H7 (cell line): ENCODE measurements at regions not wholly inside any gene's neighbourhood (a gene's known extent, or its start where the extent isn't known, plus 50 kb on each side); places are given as distances from the start of the nearest gene placed in this dataset.
A peak's percentile ranks its signal among the peaks of the same experiment; 100 is the strongest.

Source experiments
- DNase-seq: peaks from one replicate; pipeline ENCODE4 v3.0.0; 2012
- H3K27me3 ChIP-seq: 2 replicates; pipeline ENCODE4 v1.6.0; 2011; ENCODE audit warnings: mild to moderate bottlenecking, low read length; ENCODE audit not compliant: control insufficient read depth, insufficient read depth
- H3K36me3 ChIP-seq: replicated peaks from 2 replicates; pipeline ENCODE4 v1.5.1; 2011; ENCODE audit warnings: low read length; ENCODE audit not compliant: control insufficient read depth, insufficient read depth
- H3K4me3 ChIP-seq: 2 replicates; pipeline ENCODE4 v1.5.1; 2011; ENCODE audit warnings: low read depth, mild to moderate bottlenecking, control low read depth, low read length, moderate library complexity; ENCODE audit not compliant: insufficient read depth

DNA sequence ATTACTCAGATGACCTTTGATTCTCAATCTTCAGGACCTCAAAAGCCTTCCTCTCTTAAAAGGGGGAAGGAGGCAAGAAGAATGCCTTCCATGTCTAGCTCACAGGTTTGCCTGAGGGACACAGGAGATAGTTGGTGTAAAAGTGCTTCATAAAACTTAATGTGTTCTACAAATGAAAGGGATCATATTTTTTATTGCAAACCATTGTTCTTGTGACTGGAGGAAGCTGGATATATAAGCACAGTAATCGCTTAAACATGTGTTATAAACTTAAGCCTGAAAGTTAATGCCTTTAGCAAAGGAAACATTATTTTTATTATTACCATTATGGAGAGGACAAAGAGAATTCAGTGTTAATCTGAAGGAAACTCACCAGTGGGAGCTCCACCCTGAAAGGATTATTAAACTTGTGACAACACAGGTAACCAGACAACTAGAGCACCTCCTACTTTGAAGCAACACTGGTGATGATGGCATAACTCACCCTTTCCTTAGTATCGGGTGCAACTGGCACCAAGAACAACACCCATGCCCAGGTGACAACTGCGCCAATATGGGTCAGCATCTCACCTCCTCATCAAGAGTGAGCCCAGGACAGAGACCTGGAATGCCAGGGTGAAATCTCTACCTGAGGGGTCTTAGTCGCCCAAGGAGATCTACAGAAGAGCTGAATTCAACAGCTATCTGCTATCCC lies 288.7 kb upstream of the PRDM1 start:
- H3K36me3 ChIP-seq: no peaks in the 10 kb centered on the region
- H3K27me3 ChIP-seq: no peaks in the 10 kb centered on the region
- DNase-seq: no peak
- H3K4me3 ChIP-seq: no peak overlapping the region

DNA sequence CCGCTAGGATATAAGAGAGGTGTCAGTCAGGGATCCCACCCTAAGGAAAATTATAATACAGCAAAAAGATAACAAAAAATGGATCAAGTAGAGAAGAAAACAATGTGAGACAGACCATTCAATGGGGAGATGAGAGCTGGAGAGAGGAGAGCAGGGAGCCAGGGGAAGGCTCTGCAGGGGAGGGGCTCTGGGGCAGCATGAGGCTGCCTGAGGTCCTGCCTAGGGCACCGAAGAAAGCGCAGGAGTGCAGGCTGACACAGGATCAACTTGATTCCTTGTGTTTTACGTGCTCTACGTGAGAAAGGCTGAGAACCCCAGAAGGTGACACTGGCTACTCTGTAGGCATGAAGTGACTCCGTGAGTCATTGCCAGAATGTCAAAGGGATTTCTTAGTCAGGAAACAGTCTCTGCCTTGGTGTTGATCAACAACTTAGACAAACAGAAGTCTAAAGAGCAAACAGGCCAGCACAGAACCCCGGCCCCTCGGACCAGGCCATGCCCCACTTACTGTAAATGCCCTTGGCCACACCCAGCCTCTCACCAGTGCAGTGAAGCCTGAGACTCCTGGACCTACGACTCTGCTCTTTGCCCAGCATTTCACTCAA lies 290.1 kb upstream of the PRDM1 start:
- DNase-seq: no peak
- Histone ChIP-seq H3K36me3 (no peaks in the 10 kb centered on the region), H3K27me3 (no peaks in the 10 kb centered on the region), H3K4me3 (no peak overlapping the region)

DNA sequence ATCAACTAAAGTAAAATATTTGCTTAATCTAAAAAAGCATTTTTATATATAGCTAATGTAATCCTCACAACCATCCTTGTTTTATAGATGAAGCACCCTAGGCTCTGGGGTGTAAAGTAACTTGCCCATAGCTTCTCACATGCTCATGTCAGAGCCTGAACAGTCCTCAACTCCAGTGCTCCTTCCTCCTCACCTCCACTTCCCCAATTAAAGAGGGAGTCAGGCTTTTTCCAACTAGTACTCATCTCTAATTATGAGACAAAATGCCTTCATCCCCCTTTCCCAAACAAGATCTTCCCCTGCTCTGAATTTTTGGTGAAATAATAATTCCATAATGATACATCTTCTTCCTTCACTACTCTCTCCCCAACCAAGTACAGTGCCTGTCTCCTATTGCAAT lies 290.8 kb upstream of the PRDM1 start:
- H3K36me3 ChIP-seq: no peaks in the 10 kb centered on the region
- no peaks in the 10 kb centered on the region for H3K27me3 ChIP-seq
- DNase-seq: no peak
- no peak overlapping the region for H3K4me3 ChIP-seq

DNA sequence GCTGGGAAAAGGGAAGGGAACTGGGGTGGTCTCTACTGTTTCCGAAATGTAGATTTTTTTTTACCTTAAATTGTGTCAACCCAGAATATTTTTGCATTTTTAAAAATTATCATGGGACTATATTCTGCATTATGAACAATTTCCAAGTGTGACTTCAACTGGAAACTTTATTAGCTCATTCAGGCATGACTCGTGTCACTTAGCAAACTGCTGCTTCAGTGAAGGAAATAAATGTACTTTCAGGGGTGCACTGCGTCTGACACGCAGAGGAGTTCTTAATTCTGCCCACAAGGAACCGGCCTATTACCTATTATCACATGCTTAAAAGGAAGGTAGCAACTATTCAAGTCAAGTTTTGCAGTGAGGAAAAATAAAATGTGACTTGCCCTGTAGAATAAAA lies 291.3 kb upstream of the PRDM1 start:
- H3K27me3 ChIP-seq: no peaks in the 10 kb centered on the region

DNA sequence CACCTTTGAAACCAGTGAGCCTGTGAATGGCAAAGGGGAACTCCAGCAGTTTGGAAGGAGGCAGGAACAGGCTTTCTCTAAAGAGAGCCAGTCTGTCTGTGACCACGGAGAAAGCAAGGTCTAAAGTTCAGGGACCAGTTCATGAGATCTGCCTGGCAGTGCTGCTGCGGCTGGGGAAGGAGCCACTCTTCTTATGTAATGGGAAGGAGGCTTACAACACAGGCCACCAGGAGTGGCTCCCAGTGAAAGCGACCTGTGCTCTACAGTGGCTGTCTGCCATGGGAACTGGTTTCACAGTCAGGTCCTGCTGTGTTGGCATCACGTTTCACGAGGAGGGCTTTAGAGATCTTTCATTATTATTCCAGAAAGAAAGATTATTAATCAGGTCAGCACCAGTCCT lies 291.9 kb upstream of the PRDM1 start:
- H3K36me3 ChIP-seq: no peaks in the 10 kb centered on the region
- DNase-seq: peak; percentile 55
- H3K27me3 ChIP-seq: no peaks in the 10 kb centered on the region

More for the DNA sequence above, 291.3 kb upstream of the PRDM1 start:
- H3K36me3 ChIP-seq: no peaks in the 10 kb centered on the region
- DNase-seq: no peak
- no peak overlapping the region for H3K4me3 ChIP-seq

DNA sequence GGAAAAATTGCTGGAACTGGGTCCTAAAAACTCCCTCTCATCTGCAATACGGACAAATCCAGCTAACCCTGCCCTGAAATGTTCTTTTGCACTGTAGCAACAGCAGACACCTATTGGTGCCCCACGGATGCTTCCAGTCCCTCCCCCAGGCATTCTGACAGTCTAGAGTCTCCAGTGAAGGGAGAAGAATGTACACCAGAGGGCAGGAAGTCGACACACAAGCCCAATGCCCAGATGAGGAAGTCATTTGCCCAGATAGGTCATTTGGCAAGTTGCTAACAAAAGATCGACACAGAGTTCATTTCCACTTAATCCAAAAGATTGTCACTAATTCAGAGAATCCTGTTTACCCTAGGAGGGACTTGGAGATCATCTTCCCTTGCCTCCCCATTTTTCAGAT lies 293.0 kb upstream of the PRDM1 start:
- no peaks in the 10 kb centered on the region for H3K36me3 ChIP-seq
- H3K4me3 ChIP-seq: no peak overlapping the region
- no peak for DNase-seq
- no peaks in the 10 kb centered on the region for H3K27me3 ChIP-seq

More for the DNA sequence above, 291.9 kb upstream of the PRDM1 start:
- no peak overlapping the region for H3K4me3 ChIP-seq

DNA sequence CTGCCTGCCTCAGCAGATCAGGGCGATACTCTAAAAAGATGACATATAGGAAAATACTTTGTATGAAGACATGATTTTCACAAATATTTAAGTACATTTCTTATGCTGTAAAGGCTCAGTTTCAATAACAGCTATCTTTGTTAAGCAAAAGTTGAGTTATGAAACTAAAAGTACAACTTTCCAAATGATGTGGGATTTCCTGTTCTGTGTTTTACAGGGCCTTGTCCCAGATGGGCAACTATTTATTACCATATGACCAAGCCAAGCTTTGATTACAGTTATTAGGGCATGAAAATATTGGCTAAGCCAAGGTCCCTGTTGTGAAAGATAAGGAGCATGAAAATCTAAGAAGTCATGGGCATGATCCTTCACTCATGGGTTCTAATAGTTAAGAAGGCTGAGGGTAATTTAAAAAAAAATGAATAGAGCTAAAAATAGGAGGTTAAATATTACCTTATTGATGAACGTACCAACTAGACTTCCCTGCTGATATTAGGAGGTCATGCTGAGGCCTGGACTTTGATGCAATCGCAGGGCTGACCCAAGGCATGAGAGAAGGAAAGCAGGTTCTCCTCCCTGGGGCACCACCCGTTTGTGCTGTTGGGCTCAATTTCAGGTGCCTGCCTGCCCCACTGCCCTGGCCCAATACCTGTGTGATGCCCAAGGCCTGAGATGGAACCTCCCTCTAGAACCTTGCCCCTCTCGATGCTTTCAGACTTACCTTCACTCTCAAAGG lies 294.4 kb upstream of the PRDM1 start:
- Histone ChIP-seq H3K4me3 (no peak overlapping the region), H3K27me3 (no peaks in the 10 kb centered on the region), H3K36me3 (no peaks in the 10 kb centered on the region)
- no peak for DNase-seq

DNA sequence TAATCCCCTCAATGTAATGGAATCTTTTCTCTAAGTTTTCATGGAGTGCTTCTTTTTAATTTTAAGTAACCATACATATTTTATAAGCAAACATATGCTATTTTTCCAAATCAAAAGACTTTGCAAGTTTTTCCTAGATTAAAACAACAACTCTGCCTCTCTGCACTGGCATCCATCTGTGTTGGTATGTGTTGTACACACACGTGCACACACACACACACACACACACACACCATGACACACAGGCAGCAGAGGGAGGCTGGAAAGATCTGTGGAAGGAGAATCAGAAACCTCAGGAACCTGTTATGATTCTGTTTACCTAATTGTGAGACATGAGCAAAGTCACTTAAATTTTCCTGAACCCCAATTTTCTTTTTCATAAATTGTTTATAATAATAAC lies 295.0 kb upstream of the PRDM1 start:
- no peak overlapping the region for H3K4me3 ChIP-seq
- DNase-seq: no peak
- H3K36me3 ChIP-seq: no peaks in the 10 kb centered on the region
- H3K27me3 ChIP-seq: no peaks in the 10 kb centered on the region

DNA sequence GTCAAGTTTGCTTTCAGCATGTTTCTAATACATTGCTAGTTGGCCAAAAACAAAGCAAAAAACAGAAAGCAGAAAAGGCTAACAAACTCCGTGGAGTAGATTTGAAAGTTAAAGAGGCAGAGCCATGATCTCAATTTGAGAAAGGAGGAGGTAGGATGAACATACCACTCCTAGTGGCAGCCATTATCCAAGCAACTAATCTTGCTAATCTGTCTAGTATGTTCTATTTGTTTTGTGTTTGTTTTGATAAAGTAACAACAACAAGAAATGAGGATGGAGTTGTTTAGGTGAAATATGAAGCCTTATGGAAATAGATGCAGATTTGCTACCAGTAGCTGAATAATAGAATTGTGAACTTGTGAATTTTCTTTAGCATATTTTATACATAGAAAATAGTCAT lies 295.5 kb upstream of the PRDM1 start:
- Histone ChIP-seq H3K27me3 (no peaks in the 10 kb centered on the region), H3K4me3 (no peak overlapping the region), H3K36me3 (no peaks in the 10 kb centered on the region)
- no peak for DNase-seq

DNA sequence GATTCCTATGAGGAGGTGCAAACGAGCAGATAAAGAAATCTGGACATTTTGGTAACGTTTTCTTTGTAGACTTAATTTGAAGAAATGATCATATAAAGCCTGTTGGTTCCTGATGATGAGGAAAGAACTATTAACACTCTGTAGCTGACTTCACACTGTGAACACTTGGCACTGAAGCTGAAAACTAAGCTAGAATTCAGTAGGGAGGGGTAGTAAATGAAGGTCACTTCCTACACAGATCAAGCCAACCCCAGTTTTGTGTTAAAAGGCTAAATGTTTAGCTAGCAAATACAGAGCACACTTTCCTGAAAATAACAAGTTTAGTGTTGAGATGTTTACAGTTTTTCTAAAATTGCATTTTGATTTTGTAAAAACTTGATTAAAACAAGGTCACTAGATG lies 296.2 kb upstream of the PRDM1 start:
- no peak for DNase-seq
- H3K27me3 ChIP-seq: no peaks in the 10 kb centered on the region
- no peaks in the 10 kb centered on the region for H3K36me3 ChIP-seq
- H3K4me3 ChIP-seq: no peak overlapping the region

DNA sequence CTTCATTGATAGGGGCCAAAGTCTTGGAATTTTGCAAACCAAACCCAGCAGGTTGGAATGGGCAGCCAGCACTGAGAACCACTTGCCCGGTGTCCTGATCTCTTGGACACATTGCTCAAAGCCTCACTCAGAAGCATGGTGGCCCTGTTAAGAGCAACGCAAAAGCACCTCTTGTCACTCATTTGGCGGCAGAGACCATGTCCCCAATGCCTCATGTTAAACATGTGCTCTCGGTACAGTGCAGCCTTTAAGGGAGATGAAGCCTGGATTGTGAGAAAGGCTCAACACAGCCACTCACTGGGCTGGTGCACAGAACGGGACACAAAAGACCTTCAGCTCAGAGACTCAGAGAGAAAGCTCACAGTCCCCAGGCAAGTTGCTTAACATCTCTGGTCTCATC lies 298.4 kb upstream of the PRDM1 start:
- Histone ChIP-seq H3K4me3 (no peak overlapping the region), H3K36me3 (no peaks in the 10 kb centered on the region), H3K27me3 (no peaks in the 10 kb centered on the region)
- DNase-seq: no peak

DNA sequence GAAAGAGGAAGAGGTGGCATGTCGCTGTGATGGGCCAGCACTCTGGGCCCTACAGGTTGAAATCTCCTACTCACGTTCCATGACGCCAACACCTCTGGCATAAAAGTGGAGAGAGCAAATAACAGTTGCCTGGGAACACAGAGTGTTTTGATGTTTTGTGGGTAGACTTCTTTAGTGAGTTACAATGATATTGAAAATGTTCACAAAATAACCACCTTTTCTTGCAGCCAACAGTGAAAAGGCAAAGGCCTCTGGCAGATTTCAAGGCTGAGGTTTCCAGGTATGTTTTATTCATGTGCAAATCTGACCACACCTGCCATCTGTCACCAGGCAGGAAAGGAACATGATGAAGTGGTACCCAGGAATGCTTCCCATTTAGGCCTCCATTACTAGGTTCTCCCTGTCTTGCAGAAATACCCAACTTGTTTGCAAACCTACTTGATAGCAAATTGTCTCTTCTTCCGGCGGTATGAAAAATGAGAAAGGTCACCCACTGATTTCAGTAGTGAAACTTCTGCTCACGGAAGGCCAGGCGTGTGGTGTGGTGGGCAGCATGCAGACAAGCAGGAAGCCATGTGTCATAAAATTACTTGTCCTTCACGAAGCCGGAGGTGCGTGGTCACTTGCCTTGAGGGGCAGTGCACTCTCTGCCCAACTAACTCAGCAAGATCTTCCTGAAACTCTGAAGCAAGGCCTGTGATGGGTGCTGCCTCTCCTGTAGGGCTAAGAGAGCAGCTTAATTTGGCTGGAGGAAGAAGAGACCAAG lies 299.1 kb upstream of the PRDM1 start:
- DNase-seq: no peak
- H3K36me3 ChIP-seq: no peaks in the 10 kb centered on the region
- no peak overlapping the region for H3K4me3 ChIP-seq
- no peaks in the 10 kb centered on the region for H3K27me3 ChIP-seq

DNA sequence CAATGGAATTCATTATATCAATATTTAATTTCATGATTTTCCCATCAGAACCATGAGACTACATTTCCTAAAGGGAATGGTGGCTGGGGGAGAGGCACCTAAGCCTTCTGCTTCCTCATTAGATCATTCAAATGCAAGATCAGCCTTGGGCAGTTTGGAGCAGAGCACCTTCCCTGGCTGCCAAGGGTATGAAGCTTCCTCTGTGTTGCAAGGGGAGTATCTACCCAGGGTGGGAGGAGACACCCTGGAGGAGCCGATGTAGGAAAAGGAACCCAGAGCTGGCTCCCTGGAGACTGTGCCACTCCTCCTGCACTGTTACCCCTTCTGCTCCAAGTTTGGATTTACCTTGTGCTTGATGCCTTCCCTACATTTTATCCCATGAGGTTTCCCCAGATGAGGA lies 299.7 kb upstream of the PRDM1 start:
- no peak overlapping the region for H3K4me3 ChIP-seq

DNA sequence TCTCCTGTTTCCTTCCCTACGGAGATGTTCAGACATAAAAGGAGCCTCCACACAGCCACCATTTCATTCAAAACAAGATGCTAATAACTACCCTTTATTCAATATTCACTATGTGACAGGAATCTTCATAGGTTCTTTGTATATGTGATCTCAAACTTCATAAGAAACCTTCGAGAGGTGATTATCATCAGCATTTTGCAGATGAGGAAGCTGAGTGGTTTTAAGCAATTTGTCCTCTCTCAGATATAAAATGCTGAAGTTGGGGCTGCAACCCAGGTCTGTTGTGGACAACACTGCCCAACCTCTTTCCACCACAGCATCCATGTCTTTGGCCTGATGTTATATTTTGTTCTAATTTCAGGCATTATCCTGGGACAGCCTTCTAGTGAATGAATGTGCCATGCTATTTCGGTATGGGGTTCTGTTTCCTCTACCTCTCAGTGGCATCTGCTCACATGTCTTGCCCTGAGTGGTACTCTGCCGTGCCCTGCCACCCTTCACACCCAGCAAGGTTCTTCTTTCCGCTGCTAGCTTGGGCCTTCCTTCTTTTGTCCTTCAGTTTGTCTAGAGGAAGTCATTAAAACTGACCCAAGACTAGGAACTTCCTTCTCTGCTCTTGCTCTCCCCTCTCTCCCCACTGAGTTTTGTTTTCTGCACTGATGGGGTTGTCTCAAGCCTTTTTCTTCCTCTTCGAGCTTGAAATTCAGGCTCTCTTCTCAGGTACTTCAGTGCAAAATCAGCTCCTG lies 300.9 kb upstream of the PRDM1 start:
- Histone ChIP-seq H3K27me3 (no peaks in the 10 kb centered on the region), H3K4me3 (no peak overlapping the region), H3K36me3 (no peaks in the 10 kb centered on the region)
- no peak for DNase-seq

More for the DNA sequence above, 299.7 kb upstream of the PRDM1 start:
- no peak for DNase-seq
- Histone ChIP-seq H3K36me3 (no peaks in the 10 kb centered on the region), H3K27me3 (no peaks in the 10 kb centered on the region)
